ENCODE measurements at regions not wholly inside any gene's neighbourhood (a gene's known extent, or its start where the extent isn't known, plus 50 kb on each side); places are given as distances from the start of the nearest gene placed in this dataset.

- 83 to 86% (median 85%) methylated on average over 3 of the region's 3 CpGs for WGBS, 3 donors
- Histone ChIP-seq H3K27me3 (no peaks in the 10 kb centered on the region), H3K4me3 (no peak overlapping the region), H3K36me3 (no peaks in the 10 kb centered on the region), H3K27ac (no peak overlapping the region), H3K4me1 (ENCODE audit: insufficient read depth) (peaks cover 5% of the 10 kb centered on the region), H3K9me3 (no peaks in the 10 kb centered on the region)
- DNase-seq = no peak
- TF ChIP-seq EP300 (IDR thresholded peaks at IDR 0.05) (no peak), POLR2A (IDR thresholded peaks at IDR 0.05) (no peak), CTCF (IDR thresholded peaks at IDR 0.05) (no peak)
- intact Hi-C loops (cut with DNase I) = no loop called here
Observed at GRCh38 chr2:146235158-146235557, 1609.7 kb upstream of the ACVR2A start.

GRCh38 chr2:146229508-146230155, 1615.2 kb upstream of the ACVR2A start:
- Histone ChIP-seq H3K27ac (no peak overlapping the region), H3K4me1 (ENCODE audit: insufficient read depth) (peaks cover 2% of the 10 kb centered on the region), H3K4me3 (no peak overlapping the region), H3K9me3 (no peaks in the 10 kb centered on the region), H3K27me3 (no peaks in the 10 kb centered on the region), H3K36me3 (no peaks in the 10 kb centered on the region)
- intact Hi-C loops (cut with DNase I) = no loop called here
- WGBS, 3 donors = 87 to 89% (median 88%) methylated on average over 4 of the region's 4 CpGs
- no peak for DNase-seq
- TF ChIP-seq CTCF (IDR thresholded peaks at IDR 0.05) = no peak
- no peak for TF ChIP-seq POLR2A (IDR thresholded peaks at IDR 0.05)
- no peak for TF ChIP-seq EP300 (IDR thresholded peaks at IDR 0.05)

- Histone ChIP-seq H3K27me3 (no peaks in the 10 kb centered on the region), H3K9me3 (no peaks in the 10 kb centered on the region), H3K4me3 (no peak overlapping the region), H3K27ac (no peak overlapping the region), H3K36me3 (no peaks in the 10 kb centered on the region), H3K4me1 (ENCODE audit: insufficient read depth) (peaks cover 2% of the 10 kb centered on the region)
- intact Hi-C loops (cut with DNase I) = no loop called here
- TF ChIP-seq CTCF (IDR thresholded peaks at IDR 0.05) (no peak), EP300 (IDR thresholded peaks at IDR 0.05) (no peak), POLR2A (IDR thresholded peaks at IDR 0.05) (no peak)
- DNase-seq = no peak
- 75 to 81% (median 80%) methylated on average over 4 of the region's 4 CpGs for WGBS, 3 donors
Observed at GRCh38 chr2:146228466-146229058, 1616.3 kb upstream of the ACVR2A start.

GRCh38 chr2:146228020-146228393, 1616.8 kb upstream of the ACVR2A start:
- no peak for TF ChIP-seq POLR2A (IDR thresholded peaks at IDR 0.05)
- no peak for TF ChIP-seq EP300 (IDR thresholded peaks at IDR 0.05)
- no peak for TF ChIP-seq CTCF (IDR thresholded peaks at IDR 0.05)
- no peaks in the 10 kb centered on the region for H3K27me3 ChIP-seq
- 69 to 87% (median 77%) methylated on average over 1 of the region's 1 CpG for WGBS, 3 donors
- intact Hi-C loops (cut with DNase I) = no loop called here
- no peak overlapping the region for H3K27ac ChIP-seq
- no peaks in the 10 kb centered on the region for H3K9me3 ChIP-seq
- no peak overlapping the region for H3K4me3 ChIP-seq
- H3K4me1 ChIP-seq (ENCODE audit: insufficient read depth) = peaks cover 2% of the 10 kb centered on the region
- no peak for DNase-seq
- no peaks in the 10 kb centered on the region for H3K36me3 ChIP-seq
